ENCODE measurements at regions not wholly inside any gene's neighbourhood (a gene's known extent, or its start where the extent isn't known, plus 50 kb on each side); places are given as distances from the start of the nearest gene placed in this dataset.

GRCh38 chr3:182234881-182235280, 523.2 kb downstream of the SOX2 start:
- no peak for DNase-seq

- no peak for DNase-seq
Observed at GRCh38 chr3:182235504-182235903, 523.8 kb downstream of the SOX2 start.

- no peak for DNase-seq
Observed at GRCh38 chr3:182238126-182238525, 526.4 kb downstream of the SOX2 start.

GRCh38 chr3:182239316-182239715, 527.6 kb downstream of the SOX2 start:
- DNase-seq = no peak

- no peak for DNase-seq
Observed at GRCh38 chr3:182240474-182240873, 528.7 kb downstream of the SOX2 start.

- DNase-seq = no peak
Observed at GRCh38 chr3:182241196-182241765, 529.6 kb downstream of the SOX2 start.

- DNase-seq = peak; percentile 65
Observed at GRCh38 chr3:182241766-182242488, 530.2 kb downstream of the SOX2 start.

- peak; percentile 83 for DNase-seq
Observed at GRCh38 chr3:182242489-182242942, 530.8 kb downstream of the SOX2 start.

- DNase-seq = no peak
Observed at GRCh38 chr3:182243625-182244024, 531.9 kb downstream of the SOX2 start.

- DNase-seq = no peak
Observed at GRCh38 chr3:182244222-182244971, 532.7 kb downstream of the SOX2 start.

GRCh38 chr3:182245059-182245458, 533.3 kb downstream of the SOX2 start:
- no peak for DNase-seq

- DNase-seq = peak; percentile 70
Observed at GRCh38 chr3:182246870-182247269, 535.1 kb downstream of the SOX2 start.

GRCh38 chr3:182248349-182248880, 536.7 kb downstream of the SOX2 start:
- peak; percentile 10 for DNase-seq

GRCh38 chr3:182252802-182253201, 540.5 kb upstream of the ATP11B start:
- no peak for DNase-seq

GRCh38 chr3:182255158-182255557, 538.1 kb upstream of the ATP11B start:
- DNase-seq = no peak

GRCh38 chr3:182257361-182257760, 535.9 kb upstream of the ATP11B start:
- DNase-seq = no peak

GRCh38 chr3:182258538-182259177, 534.6 kb upstream of the ATP11B start:
- DNase-seq = peak; percentile 59

- DNase-seq = no peak
Observed at GRCh38 chr3:182259579-182259978, 533.7 kb upstream of the ATP11B start.

GRCh38 chr3:182261041-182261440, 532.3 kb upstream of the ATP11B start:
- DNase-seq = no peak

GRCh38 chr3:182268711-182269110, 524.6 kb upstream of the ATP11B start:
- DNase-seq = no peak

- no peak for DNase-seq
Observed at GRCh38 chr3:182276512-182276911, 516.8 kb upstream of the ATP11B start.

GRCh38 chr3:182284793-182285192, 508.5 kb upstream of the ATP11B start:
- DNase-seq = no peak

GRCh38 chr3:182292591-182292990, 500.7 kb upstream of the ATP11B start:
- DNase-seq = no peak
